ENCODE measurements at regions not wholly inside any gene's neighbourhood (a gene's known extent, or its start where the extent isn't known, plus 50 kb on each side); places are given as distances from the start of the nearest gene placed in this dataset.
"Not testable (repeated sequence)": the region's sequence is repeated elsewhere in the genome, so short reads cannot be mapped to it uniquely, and the experiment has no call there.

- TF ChIP-seq GATA1 (IDR thresholded peaks at IDR 0.05; ENCODE audit: low read depth, low read length) (no peak), POLR2A (IDR thresholded peaks at IDR 0.05; ENCODE audit: low read length) (no peak)
- DNase-seq, result no peak
These were observed 153.9 kb downstream of the PCDH18 start for GRCh38 chr4:137378393-137378792.

- no peak for DNase-seq
- no peak for TF ChIP-seq POLR2A (IDR thresholded peaks at IDR 0.05; ENCODE audit: low read length)
- TF ChIP-seq GATA1 (IDR thresholded peaks at IDR 0.05; ENCODE audit: low read depth, low read length), result no peak
These were observed 156.0 kb downstream of the PCDH18 start for GRCh38 chr4:137376312-137376711.

GRCh38 chr4:137375111-137375850, 157.0 kb downstream of the PCDH18 start:
- DNase-seq, result no peak
- TF ChIP-seq POLR2A (IDR thresholded peaks at IDR 0.05; ENCODE audit: low read length) (no peak), GATA1 (IDR thresholded peaks at IDR 0.05; ENCODE audit: low read depth, low read length) (no peak)

- DNase-seq, result no peak
- TF ChIP-seq GATA1 (IDR thresholded peaks at IDR 0.05; ENCODE audit: low read depth, low read length) (no peak), POLR2A (IDR thresholded peaks at IDR 0.05; ENCODE audit: low read length) (no peak)
These were observed 161.6 kb downstream of the PCDH18 start for GRCh38 chr4:137370679-137371078.

- TF ChIP-seq GATA1 (IDR thresholded peaks at IDR 0.05; ENCODE audit: low read depth, low read length) (no peak), POLR2A (IDR thresholded peaks at IDR 0.05; ENCODE audit: low read length) (no peak)
- no peak for DNase-seq
These were observed 162.1 kb downstream of the PCDH18 start for GRCh38 chr4:137370206-137370633.

- DNase-seq, result no peak
- no peak for TF ChIP-seq POLR2A (IDR thresholded peaks at IDR 0.05; ENCODE audit: low read length)
- TF ChIP-seq GATA1 (IDR thresholded peaks at IDR 0.05; ENCODE audit: low read depth, low read length), result no peak
These were observed 164.7 kb downstream of the PCDH18 start for GRCh38 chr4:137367620-137368019.

GRCh38 chr4:137363496-137363895, 168.8 kb downstream of the PCDH18 start:
- DNase-seq, result no peak
- TF ChIP-seq GATA1 (IDR thresholded peaks at IDR 0.05; ENCODE audit: low read depth, low read length) (no peak), POLR2A (IDR thresholded peaks at IDR 0.05; ENCODE audit: low read length) (no peak)

GRCh38 chr4:137361756-137362470, 170.4 kb downstream of the PCDH18 start:
- DNase-seq, result no peak
- TF ChIP-seq POLR2A (IDR thresholded peaks at IDR 0.05; ENCODE audit: low read length), result no peak

- DNase-seq, result no peak
- TF ChIP-seq GATA1 (IDR thresholded peaks at IDR 0.05; ENCODE audit: low read depth, low read length) (no peak), POLR2A (IDR thresholded peaks at IDR 0.05; ENCODE audit: low read length) (no peak)
These were observed 171.5 kb downstream of the PCDH18 start for GRCh38 chr4:137360761-137361160.

GRCh38 chr4:137359691-137360315, 172.5 kb downstream of the PCDH18 start:
- no peak for DNase-seq
- no peak for TF ChIP-seq POLR2A (IDR thresholded peaks at IDR 0.05; ENCODE audit: low read length)
- no peak for TF ChIP-seq GATA1 (IDR thresholded peaks at IDR 0.05; ENCODE audit: low read depth, low read length)

GRCh38 chr4:137354562-137354961, 177.7 kb downstream of the PCDH18 start:
- DNase-seq, result not testable (repeated sequence)

- DNase-seq, result no peak
- no peak for TF ChIP-seq POLR2A (IDR thresholded peaks at IDR 0.05; ENCODE audit: low read length)
These were observed 184.9 kb downstream of the PCDH18 start for GRCh38 chr4:137347371-137347770.

- no peak for DNase-seq
- TF ChIP-seq POLR2A (IDR thresholded peaks at IDR 0.05; ENCODE audit: low read length), result no peak
- TF ChIP-seq GATA1 (IDR thresholded peaks at IDR 0.05; ENCODE audit: low read depth, low read length), result no peak
These were observed 186.7 kb downstream of the PCDH18 start for GRCh38 chr4:137345597-137345996.

GRCh38 chr4:137343221-137343620, 189.1 kb downstream of the PCDH18 start:
- TF ChIP-seq GATA1 (IDR thresholded peaks at IDR 0.05; ENCODE audit: low read depth, low read length) (no peak), POLR2A (IDR thresholded peaks at IDR 0.05; ENCODE audit: low read length) (no peak)
- no peak for DNase-seq

GRCh38 chr4:137333031-137333430, 199.3 kb downstream of the PCDH18 start:
- TF ChIP-seq POLR2A (IDR thresholded peaks at IDR 0.05; ENCODE audit: low read length) (no peak), GATA1 (IDR thresholded peaks at IDR 0.05; ENCODE audit: low read depth, low read length) (no peak)
- no peak for DNase-seq

Measured in erythroblast (primary cell).